Mucosa of stomach (tissue), 1 donor: ENCODE measurements at regions not wholly inside any gene's neighbourhood (a gene's known extent, or its start where the extent isn't known, plus 50 kb on each side); places are given as distances from the start of the nearest gene placed in this dataset.

Experiments used
- H3K27me3 ChIP-seq: one replicate; pipeline ENCODE4 v1.7.0; 2013; ENCODE audit warnings: mild to moderate bottlenecking, low read length; ENCODE audit not compliant: control insufficient read depth, insufficient read depth
- H3K36me3 ChIP-seq: one replicate; pipeline ENCODE4 v1.7.0; 2013; ENCODE audit warnings: low read length; ENCODE audit not compliant: control insufficient read depth, insufficient read depth
- H3K4me1 ChIP-seq: one replicate; pipeline ENCODE4 v1.7.0; 2013; ENCODE audit warnings: mild to moderate bottlenecking, low read length; ENCODE audit not compliant: control insufficient read depth, insufficient read depth
- H3K4me3 ChIP-seq: one replicate; pipeline ENCODE4 v1.7.0; 2013; ENCODE audit warnings: low read length
- H3K9ac ChIP-seq: one replicate; pipeline ENCODE4 v1.7.0; 2013; ENCODE audit warnings: mild to moderate bottlenecking, low read length, moderate library complexity
- H3K9me3 ChIP-seq: one replicate; pipeline ENCODE4 v1.7.0; 2013; ENCODE audit warnings: mild to moderate bottlenecking, low read length, moderate library complexity; ENCODE audit not compliant: control insufficient read depth
- donor health status: Pancreatic carcinoma.

GRCh38 chr2:8477552-8478470, 204.0 kb upstream of the ID2 start:
- H3K4me1 ChIP-seq = peaks cover 37% of the 10 kb centered on the region
- peaks cover 8% of the 10 kb centered on the region for H3K27me3 ChIP-seq
- no peak overlapping the region for H3K4me3 ChIP-seq
- H3K36me3 ChIP-seq = no peaks in the 10 kb centered on the region
- no peaks in the 10 kb centered on the region for H3K9me3 ChIP-seq
- no peak overlapping the region for H3K9ac ChIP-seq

GRCh38 chr2:8478471-8478793, 203.4 kb upstream of the ID2 start:
- no peak overlapping the region for H3K9ac ChIP-seq
- H3K36me3 ChIP-seq = no peaks in the 10 kb centered on the region
- no peaks in the 10 kb centered on the region for H3K9me3 ChIP-seq
- no peak overlapping the region for H3K4me3 ChIP-seq
- peaks cover 8% of the 10 kb centered on the region for H3K27me3 ChIP-seq
- peaks cover 33% of the 10 kb centered on the region for H3K4me1 ChIP-seq

GRCh38 chr2:8479298-8479697, 202.6 kb upstream of the ID2 start:
- H3K9ac ChIP-seq = no peak overlapping the region
- H3K4me3 ChIP-seq = no peak overlapping the region

DNA sequence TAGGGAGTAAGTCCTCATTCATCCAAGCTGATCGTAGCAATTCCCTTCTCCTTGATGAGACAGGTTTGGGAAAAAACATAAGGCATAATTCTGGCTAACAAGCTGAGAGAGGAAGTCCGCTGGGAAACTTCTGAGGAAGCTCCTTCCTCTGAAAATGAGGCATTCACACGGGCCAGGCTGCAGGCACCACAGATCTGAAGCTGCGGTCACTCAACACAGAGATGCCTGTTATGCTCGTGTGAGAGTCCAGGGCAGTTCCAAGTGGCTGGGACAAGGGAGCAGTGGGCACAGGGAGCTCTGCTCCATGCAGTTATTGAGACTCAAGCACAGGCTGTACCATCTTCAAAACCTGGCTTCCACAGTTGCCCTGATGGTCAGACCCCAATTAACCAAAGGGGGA, 200.9 kb upstream of the ID2 start:
- Histone ChIP-seq H3K27me3 (peaks cover 8% of the 10 kb centered on the region), H3K9ac (no peak overlapping the region), H3K9me3 (no peaks in the 10 kb centered on the region), H3K4me3 (no peak overlapping the region), H3K36me3 (no peaks in the 10 kb centered on the region), H3K4me1 (peaks cover 31% of the 10 kb centered on the region)

More at GRCh38 chr2:8479298-8479697, 202.6 kb upstream of the ID2 start:
- H3K4me1 ChIP-seq = peaks cover 33% of the 10 kb centered on the region
- H3K27me3 ChIP-seq = peaks cover 8% of the 10 kb centered on the region
- no peaks in the 10 kb centered on the region for H3K36me3 ChIP-seq
- no peaks in the 10 kb centered on the region for H3K9me3 ChIP-seq

DNA sequence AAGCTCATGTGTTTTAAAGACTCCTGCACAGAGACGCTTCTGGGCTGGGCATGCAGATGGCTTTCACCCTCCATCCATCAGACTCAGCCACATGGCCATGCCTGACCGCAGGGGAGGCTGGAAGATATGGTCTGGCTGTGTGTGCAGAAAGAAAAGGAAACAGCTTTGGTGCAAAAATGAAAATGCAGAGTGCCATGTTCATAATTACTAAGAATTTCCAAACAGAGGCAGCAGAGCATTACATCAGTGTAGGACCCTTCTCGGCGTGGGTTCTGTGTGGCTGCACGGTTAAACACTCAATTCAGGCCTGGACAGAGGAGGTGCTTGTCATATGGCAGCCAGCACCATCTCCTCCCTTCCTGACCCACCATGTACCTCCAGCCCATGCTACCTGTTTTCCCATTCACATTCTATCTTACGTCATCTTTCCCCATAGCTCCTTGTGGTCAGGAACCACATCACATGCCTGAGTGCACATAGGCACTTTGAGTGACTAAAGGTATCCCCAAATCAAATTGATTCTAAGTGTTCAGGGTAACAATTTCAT, 200.3 kb upstream of the ID2 start:
- H3K27me3 ChIP-seq = peaks cover 8% of the 10 kb centered on the region
- peaks cover 26% of the 10 kb centered on the region for H3K4me1 ChIP-seq
- no peak overlapping the region for H3K4me3 ChIP-seq
- no peaks in the 10 kb centered on the region for H3K36me3 ChIP-seq
- H3K9me3 ChIP-seq = no peaks in the 10 kb centered on the region
- no peak overlapping the region for H3K9ac ChIP-seq

- H3K9me3 ChIP-seq = no peaks in the 10 kb centered on the region
- H3K4me3 ChIP-seq = no peak overlapping the region
- peaks cover 22% of the 10 kb centered on the region for H3K4me1 ChIP-seq
- peaks cover 8% of the 10 kb centered on the region for H3K27me3 ChIP-seq
- no peaks in the 10 kb centered on the region for H3K36me3 ChIP-seq
- no peak overlapping the region for H3K9ac ChIP-seq
These were observed 199.4 kb upstream of the ID2 start for GRCh38 chr2:8482432-8482831.

DNA sequence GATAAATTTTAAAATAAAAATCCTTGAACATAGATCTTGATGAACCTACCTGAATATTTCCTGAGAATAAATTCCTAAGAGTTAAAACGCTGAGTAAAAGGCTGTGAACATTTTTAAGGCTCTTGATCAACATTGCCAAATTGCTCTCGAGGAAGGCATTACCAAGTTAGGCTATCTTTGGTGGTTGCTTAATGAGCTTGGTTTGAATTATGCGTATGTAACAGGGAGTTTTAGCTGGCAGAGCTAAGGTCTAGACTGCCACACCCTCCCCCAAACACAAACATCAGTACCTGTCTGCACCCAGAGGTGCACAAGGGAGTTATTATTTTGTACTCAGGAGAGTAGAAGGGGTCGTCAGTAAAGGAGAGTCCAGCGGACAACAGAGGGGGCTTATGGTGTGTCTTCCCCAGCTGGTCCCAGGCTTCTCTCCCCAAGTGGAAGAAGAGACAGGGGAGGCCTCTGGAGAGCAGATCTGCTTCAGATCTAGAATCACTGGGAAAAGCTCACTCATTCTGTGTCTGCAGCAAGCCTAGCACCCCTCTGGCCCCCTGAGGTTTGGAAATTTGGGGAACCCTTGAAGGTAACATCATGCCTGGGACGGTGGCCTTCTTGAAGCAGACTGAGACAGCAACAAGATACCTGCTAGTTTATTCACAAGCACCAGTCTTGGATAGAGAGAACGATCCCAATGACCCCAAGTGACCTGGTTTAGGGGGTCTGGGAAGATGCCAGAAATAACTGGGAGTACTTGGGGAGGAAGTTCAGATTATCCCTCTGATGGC, 197.2 kb upstream of the ID2 start:
- no peaks in the 10 kb centered on the region for H3K36me3 ChIP-seq
- no peaks in the 10 kb centered on the region for H3K9me3 ChIP-seq
- H3K4me3 ChIP-seq = no peak overlapping the region
- H3K9ac ChIP-seq = no peak overlapping the region
- H3K27me3 ChIP-seq = peaks cover 19% of the 10 kb centered on the region
- H3K4me1 ChIP-seq = peaks cover 1% of the 10 kb centered on the region

DNA sequence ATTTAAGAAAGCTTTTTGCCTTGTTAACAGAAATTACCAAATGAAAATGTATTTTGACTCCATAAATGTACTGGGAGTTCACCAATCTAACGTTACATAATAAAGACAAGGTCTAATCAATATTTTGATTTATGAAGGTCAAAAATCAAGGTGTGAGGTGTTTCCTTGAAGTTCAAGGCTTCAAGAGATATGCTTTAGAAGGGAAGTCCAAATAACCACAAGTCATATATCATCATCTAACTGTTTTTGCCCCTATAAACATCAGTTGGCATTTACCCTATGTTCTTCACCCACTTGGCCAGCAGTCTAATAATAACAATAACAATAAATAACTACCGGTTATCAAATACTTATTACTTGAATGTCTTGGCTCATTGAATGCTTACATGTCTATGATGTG, 196.1 kb upstream of the ID2 start:
- Histone ChIP-seq H3K36me3 (no peaks in the 10 kb centered on the region), H3K4me3 (no peak overlapping the region), H3K9ac (no peak overlapping the region), H3K4me1 (no peaks in the 10 kb centered on the region), H3K27me3 (peaks cover 26% of the 10 kb centered on the region), H3K9me3 (no peaks in the 10 kb centered on the region)

DNA sequence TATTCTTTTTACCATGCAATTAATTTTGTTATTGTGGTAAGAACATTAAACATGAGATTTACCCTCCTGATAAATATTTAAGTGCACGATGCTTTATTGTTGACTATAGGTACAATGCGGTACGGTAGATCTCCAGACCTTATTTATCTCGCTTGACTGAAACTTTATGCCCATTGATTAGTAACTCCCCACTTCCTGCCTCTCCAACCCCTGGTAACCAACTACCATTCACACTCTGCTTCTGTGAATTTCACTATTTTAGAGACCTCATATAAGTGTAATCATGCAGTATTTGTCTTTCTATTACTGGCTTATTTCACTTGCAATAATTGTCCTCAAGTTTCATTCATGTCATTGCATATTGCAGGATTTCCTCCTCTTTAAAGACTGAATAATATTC, 195.7 kb upstream of the ID2 start:
- no peak overlapping the region for H3K4me3 ChIP-seq
- H3K9ac ChIP-seq = no peak overlapping the region
- no peaks in the 10 kb centered on the region for H3K36me3 ChIP-seq
- H3K9me3 ChIP-seq = no peaks in the 10 kb centered on the region
- peaks cover 2% of the 10 kb centered on the region for H3K4me1 ChIP-seq
- H3K27me3 ChIP-seq = peaks cover 24% of the 10 kb centered on the region

DNA sequence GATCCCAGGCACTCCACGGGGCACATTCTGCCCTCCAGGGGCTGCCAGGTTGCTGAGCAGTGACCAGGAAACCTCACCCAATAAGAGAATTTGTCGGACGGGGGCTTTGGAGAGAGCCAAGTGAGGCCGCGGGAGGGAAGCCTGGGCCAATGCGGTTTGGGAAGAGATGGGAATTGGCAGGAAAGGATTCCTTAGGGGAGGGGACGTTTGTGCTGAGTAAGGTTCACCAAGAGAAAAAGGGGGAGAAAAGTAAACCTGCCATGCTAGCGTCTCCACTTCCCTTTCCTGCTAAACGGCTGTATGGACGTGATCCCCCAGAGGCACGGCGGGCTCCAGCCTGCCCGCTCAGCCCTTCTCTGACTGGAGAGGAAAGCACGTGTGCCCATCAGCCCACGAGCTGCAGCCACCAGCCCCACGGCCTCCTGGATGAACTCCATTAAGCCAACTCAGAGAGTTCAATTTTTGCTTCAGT, 194.4 kb upstream of the ID2 start:
- H3K4me1 ChIP-seq = peaks cover 15% of the 10 kb centered on the region

GRCh38 chr2:8488001-8488738, 193.7 kb upstream of the ID2 start:
- H3K9ac ChIP-seq = no peak overlapping the region
- H3K27me3 ChIP-seq = peaks cover 22% of the 10 kb centered on the region
- no peaks in the 10 kb centered on the region for H3K9me3 ChIP-seq
- no peaks in the 10 kb centered on the region for H3K36me3 ChIP-seq
- H3K4me1 ChIP-seq = peaks cover 21% of the 10 kb centered on the region
- no peak overlapping the region for H3K4me3 ChIP-seq

More for the DNA sequence above, 194.4 kb upstream of the ID2 start:
- Histone ChIP-seq H3K36me3 (no peaks in the 10 kb centered on the region), H3K9me3 (no peaks in the 10 kb centered on the region), H3K4me3 (no peak overlapping the region), H3K9ac (no peak overlapping the region), H3K27me3 (peaks cover 22% of the 10 kb centered on the region)
